Cerebellar cortex (tissue), 1 donor: ENCODE measurements at regions not wholly inside any gene's neighbourhood (a gene's known extent, or its start where the extent isn't known, plus 50 kb on each side); places are given as distances from the start of the nearest gene placed in this dataset.
"Not testable (repeated sequence)": the region's sequence is repeated elsewhere in the genome, so short reads cannot be mapped to it uniquely, and the experiment has no call there.

Source experiments
- DNase-seq: peaks from one replicate; pipeline ENCODE4 v3.0.0-alpha.2; 2015; ENCODE audit warnings: low spot score

- no peak for DNase-seq
Measured at GRCh38 chr2:128660836-128661235, 342.2 kb upstream of the HS6ST1 start.

GRCh38 chr2:128661311-128661710 is 342.6 kb upstream of the HS6ST1 start:
- no peak for DNase-seq

GRCh38 chr2:128662051-128662471 is 343.4 kb upstream of the HS6ST1 start:
- DNase-seq = no peak

GRCh38 chr2:128663371-128664050 is 344.8 kb upstream of the HS6ST1 start:
- DNase-seq = no peak

- no peak for DNase-seq
Measured at GRCh38 chr2:128664499-128664971, 345.9 kb upstream of the HS6ST1 start.

- no peak for DNase-seq
Measured at GRCh38 chr2:128665113-128665512, 346.4 kb upstream of the HS6ST1 start.

GRCh38 chr2:128666596-128666995 is 347.9 kb upstream of the HS6ST1 start:
- no peak for DNase-seq

- DNase-seq = peak; percentile 3
Measured at GRCh38 chr2:128667391-128667790, 348.7 kb upstream of the HS6ST1 start.

- DNase-seq = no peak
Measured at GRCh38 chr2:128668946-128669345, 350.3 kb upstream of the HS6ST1 start.

GRCh38 chr2:128670066-128670465 is 351.4 kb upstream of the HS6ST1 start:
- no peak for DNase-seq

- DNase-seq = not testable (repeated sequence)
Measured at GRCh38 chr2:128671981-128672757, 353.5 kb upstream of the HS6ST1 start.

GRCh38 chr2:128679680-128680079 is 361.0 kb upstream of the HS6ST1 start:
- DNase-seq = not testable (repeated sequence)

- no peak for DNase-seq
Measured at GRCh38 chr2:128681507-128681906, 362.8 kb upstream of the HS6ST1 start.

GRCh38 chr2:128682266-128682665 is 363.6 kb upstream of the HS6ST1 start:
- DNase-seq = no peak

GRCh38 chr2:128682729-128683284 is 364.1 kb upstream of the HS6ST1 start:
- DNase-seq = no peak

GRCh38 chr2:128684523-128684922 is 365.9 kb upstream of the HS6ST1 start:
- DNase-seq = no peak

- DNase-seq = no peak
Measured at GRCh38 chr2:128685841-128686496, 367.3 kb upstream of the HS6ST1 start.

GRCh38 chr2:128686497-128686859 is 367.8 kb upstream of the HS6ST1 start:
- DNase-seq = no peak

- no peak for DNase-seq
Measured at GRCh38 chr2:128686881-128687555, 368.4 kb upstream of the HS6ST1 start.

GRCh38 chr2:128687565-128687964 is 368.9 kb upstream of the HS6ST1 start:
- no peak for DNase-seq

- DNase-seq = no peak
Measured at GRCh38 chr2:128689971-128690370, 371.3 kb upstream of the HS6ST1 start.

- DNase-seq = no peak
Measured at GRCh38 chr2:128690431-128690830, 371.8 kb upstream of the HS6ST1 start.
